Body of pancreas (tissue), 4 donors: ENCODE measurements at regions not wholly inside any gene's neighbourhood (a gene's known extent, or its start where the extent isn't known, plus 50 kb on each side); places are given as distances from the start of the nearest gene placed in this dataset.

Experiments
- ATAC-seq: fragments of 150-250 bp; one replicate; pipeline ENCODE4 v1.9.1; 2016
- DNase-seq, 4 donors: peaks; one replicate each; pipeline ENCODE4 v3.0.0-alpha.2; 2019
- H3K27ac ChIP-seq, 4 donors: fragments of 200-600 bp; sonication (generic); 1 replicate in 3 of 4; 2 replicates in 1 of 4; pipeline versions ENCODE4 v1.5.1 to v1.6.1; 2016 to 2019; ENCODE audit warnings: mild to moderate bottlenecking in 1 of 4, mixed read lengths in 1 of 4, moderate library complexity in 1 of 4
- H3K27me3 ChIP-seq, 2 donors: fragments of 200-600 bp; sonication (generic); one replicate each; pipeline ENCODE4 v1.6.0; 2016; ENCODE audit warnings: mild to moderate bottlenecking in 1 of 2
- H3K36me3 ChIP-seq, 2 donors: fragments of 200-600 bp; sonication (generic); replicated peaks in 1 of 2; 2 replicates each; pipeline ENCODE4 v1.5.1; 2016; ENCODE audit warnings: low read depth in 2 of 2; ENCODE audit not compliant: insufficient read depth in 1 of 2
- H3K4me1 ChIP-seq: fragments of 200-600 bp; sonication (generic); one replicate; pipeline ENCODE4 v1.6.0; 2016
- H3K4me3 ChIP-seq, 2 donors: fragments of 200-600 bp; sonication (generic); 1 replicate in 1 of 2; 2 replicates in 1 of 2; pipeline ENCODE4 v1.5.1; 2016 to 2019
- H3K9me3 ChIP-seq, 3 donors: fragments of 200-600 bp; sonication (generic); 1 replicate in 2 of 3; 2 replicates in 1 of 3; pipeline ENCODE4 v1.5.1; 2016
- POLR2A ChIP-seq, 3 donors: fragments of 450-650 bp; IDR thresholded peaks; one replicate each; pipeline ENCODE4 v1.6.1; 2016; ENCODE audit warnings: antibody characterized with exemption in 3 of 3, mild to moderate bottlenecking in 2 of 3
- WGBS, 2 donors: methylation state at CpG; one replicate each; pipeline ENCODE4 v1.1.5; 2017; 5-methylcytosine and 5-hydroxymethylcytosine counted together
- intact Hi-C: fragments of 100-400 bp; cut with DNase I; formaldehyde crosslinking; loops from one replicate; pipeline ENCODE4 v1.15.1; 2023
- TF ChIP-seq, protein P1 (sequence below), 7 experiments: fragments of 450-650 bp in 4 of 7; fragments of 200-600 bp in 3 of 7; sonication (generic) in 3 of 7; IDR thresholded peaks; one replicate each; pipeline ENCODE4 v1.5.1; 2016 to 2019; ENCODE audit warnings: antibody characterized with exemption in 7 of 7

DNA sequence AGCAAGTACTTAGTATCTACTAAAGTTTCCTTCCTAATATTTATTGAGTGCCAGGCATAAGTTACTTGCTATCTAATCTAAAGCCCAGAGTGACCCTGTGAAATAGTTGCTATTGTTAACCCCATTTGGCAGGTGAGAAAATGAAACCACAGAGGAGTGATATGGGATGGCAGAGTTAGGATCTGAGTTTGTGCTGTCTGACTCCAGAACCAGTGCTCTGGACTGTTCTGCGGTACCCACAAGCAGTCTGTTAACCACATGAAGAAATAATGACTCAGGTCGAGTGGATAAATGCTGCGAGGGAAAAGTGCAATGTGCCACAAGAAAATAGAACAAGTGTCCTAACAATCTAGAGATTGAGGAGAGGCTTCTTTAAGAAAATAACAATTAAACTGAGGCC is 60.7 kb upstream of the GZMB start:
- ATAC-seq (no peak), DNase-seq (no peak)
- no peaks in the 10 kb centered on the region for H3K9me3 ChIP-seq
- TF ChIP-seq, protein P1, sequence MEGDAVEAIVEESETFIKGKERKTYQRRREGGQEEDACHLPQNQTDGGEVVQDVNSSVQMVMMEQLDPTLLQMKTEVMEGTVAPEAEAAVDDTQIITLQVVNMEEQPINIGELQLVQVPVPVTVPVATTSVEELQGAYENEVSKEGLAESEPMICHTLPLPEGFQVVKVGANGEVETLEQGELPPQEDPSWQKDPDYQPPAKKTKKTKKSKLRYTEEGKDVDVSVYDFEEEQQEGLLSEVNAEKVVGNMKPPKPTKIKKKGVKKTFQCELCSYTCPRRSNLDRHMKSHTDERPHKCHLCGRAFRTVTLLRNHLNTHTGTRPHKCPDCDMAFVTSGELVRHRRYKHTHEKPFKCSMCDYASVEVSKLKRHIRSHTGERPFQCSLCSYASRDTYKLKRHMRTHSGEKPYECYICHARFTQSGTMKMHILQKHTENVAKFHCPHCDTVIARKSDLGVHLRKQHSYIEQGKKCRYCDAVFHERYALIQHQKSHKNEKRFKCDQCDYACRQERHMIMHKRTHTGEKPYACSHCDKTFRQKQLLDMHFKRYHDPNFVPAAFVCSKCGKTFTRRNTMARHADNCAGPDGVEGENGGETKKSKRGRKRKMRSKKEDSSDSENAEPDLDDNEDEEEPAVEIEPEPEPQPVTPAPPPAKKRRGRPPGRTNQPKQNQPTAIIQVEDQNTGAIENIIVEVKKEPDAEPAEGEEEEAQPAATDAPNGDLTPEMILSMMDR (IDR thresholded peaks at IDR 0.05): no peak
- TF ChIP-seq POLR2A (IDR thresholded peaks at IDR 0.05): no peak
- no peaks in the 10 kb centered on the region for H3K4me1 ChIP-seq
- no peaks in the 10 kb centered on the region for H3K27me3 ChIP-seq
- H3K4me3 ChIP-seq: no peak overlapping the region
- H3K27ac ChIP-seq: no peak overlapping the region
- intact Hi-C loops: no loop called here
- no peaks in the 10 kb centered on the region for H3K36me3 ChIP-seq
- WGBS, 2 donors: 80 to 81% methylated on average over 3 of the region's 3 CpGs

DNA sequence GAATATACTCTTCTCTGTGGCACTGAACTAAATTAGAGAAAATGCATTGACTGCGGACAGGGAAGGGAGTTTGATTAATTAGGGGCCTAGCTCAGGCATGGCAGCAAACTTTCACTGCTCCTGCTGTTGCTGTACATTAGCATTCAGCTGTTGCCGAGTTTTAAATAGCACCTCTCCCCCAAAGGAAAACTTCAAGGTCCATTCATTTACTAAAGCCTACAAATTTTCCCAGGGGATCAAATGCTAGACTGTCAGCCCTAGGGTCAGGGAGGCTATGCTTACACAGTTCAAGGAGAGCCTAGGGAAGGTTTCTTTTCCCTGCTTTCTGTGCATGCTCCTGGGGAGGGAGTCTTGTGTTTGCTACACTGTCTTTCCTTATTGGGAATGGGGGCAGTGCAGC is 60.0 kb upstream of the GZMB start:
- no peak for DNase-seq
- no peaks in the 10 kb centered on the region for H3K36me3 ChIP-seq
- intact Hi-C loops: no loop called here

DNA sequence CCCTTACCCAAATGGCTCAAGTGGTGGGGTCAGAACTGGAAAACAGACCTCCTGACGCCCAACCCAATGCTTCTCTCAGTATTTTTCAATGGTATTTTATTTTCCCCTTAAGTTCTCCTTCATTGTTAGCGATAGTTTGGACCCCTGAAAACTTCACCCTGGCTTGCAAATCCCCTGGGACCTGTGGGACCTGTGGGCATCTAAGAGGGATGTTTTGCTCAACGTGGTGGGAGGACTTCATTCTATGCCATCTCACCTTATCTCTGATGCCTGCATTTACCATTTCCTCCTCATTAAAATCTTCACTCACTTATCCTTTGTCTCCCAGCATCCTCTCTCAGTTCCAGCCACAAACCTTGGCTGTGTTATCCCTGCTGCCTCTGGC is 59.4 kb upstream of the GZMB start:
- 63 to 73% methylated on average over 3 of the region's 3 CpGs for WGBS, 2 donors

More for the DNA sequence above, 60.0 kb upstream of the GZMB start:
- H3K4me3 ChIP-seq: no peak overlapping the region
- WGBS, 2 donors: 62 to 78% methylated on average over 2 of the region's 2 CpGs
- H3K4me1 ChIP-seq: no peaks in the 10 kb centered on the region
- no peak overlapping the region for H3K27ac ChIP-seq
- no peaks in the 10 kb centered on the region for H3K27me3 ChIP-seq
- no peak for TF ChIP-seq POLR2A (IDR thresholded peaks at IDR 0.05)
- TF ChIP-seq, protein P1 (IDR thresholded peaks at IDR 0.05): no peak
- no peak for ATAC-seq
- H3K9me3 ChIP-seq: no peaks in the 10 kb centered on the region

DNA sequence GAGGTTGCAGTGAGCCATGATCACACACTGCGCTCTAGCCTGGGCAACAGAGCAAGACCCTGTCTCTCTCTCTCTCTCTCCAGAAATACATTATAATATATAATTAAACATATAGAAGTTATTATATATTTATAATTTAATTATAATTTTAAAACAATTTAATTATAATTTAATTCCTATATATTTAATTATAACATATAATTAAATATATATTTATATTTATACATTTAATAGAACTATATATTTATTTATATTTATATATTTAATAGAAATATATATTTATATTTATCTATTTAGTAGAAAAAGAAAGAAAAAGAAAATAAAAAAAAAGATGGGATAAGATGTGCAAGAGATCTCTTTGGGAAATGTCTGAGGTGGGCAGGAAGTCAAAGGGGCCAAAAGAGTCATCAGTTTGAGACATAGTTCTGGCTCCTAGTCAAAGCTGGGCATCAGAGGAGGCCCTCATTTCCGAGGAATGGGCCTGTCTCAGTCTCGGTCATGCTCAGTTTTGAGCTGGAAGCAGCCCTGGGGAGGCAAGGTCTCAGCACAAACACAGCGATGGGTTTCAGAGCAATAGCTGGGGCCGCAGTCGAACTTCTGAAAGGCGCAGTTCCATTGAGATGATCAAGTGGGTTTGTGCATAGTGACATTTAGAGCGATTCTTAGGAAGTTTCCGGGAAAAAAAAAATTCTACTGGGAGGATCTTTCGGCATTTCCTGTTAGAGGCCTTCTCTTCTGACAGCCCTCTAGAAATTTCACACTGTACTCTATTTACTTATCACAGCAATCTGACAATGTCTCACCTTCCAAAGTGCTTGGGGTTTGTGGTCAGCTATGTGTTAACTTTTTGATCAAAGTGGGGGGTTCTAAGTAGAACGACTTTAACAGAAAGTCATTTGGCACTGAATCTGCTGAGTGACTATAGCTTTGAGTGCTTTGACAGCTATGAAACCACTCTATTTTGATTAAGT is 58.7 kb upstream of the GZMB start:
- Histone ChIP-seq H3K27me3 (no peaks in the 10 kb centered on the region), H3K36me3 (no peaks in the 10 kb centered on the region), H3K27ac (no peak overlapping the region), H3K9me3 (no peaks in the 10 kb centered on the region), H3K4me3 (no peak overlapping the region), H3K4me1 (no peaks in the 10 kb centered on the region)
- WGBS, 2 donors: 68 to 78% methylated on average over 11 of the region's 11 CpGs
- TF ChIP-seq, protein P1 (IDR thresholded peaks at IDR 0.05): no peak
- TF ChIP-seq POLR2A (IDR thresholded peaks at IDR 0.05): no peak
- intact Hi-C loops: no loop called here
- no peak for DNase-seq
- no peak for ATAC-seq

More for the DNA sequence above, 59.4 kb upstream of the GZMB start:
- DNase-seq (no peak), ATAC-seq (no peak)
- H3K27ac ChIP-seq: no peak overlapping the region
- no peaks in the 10 kb centered on the region for H3K4me1 ChIP-seq
- no peak overlapping the region for H3K4me3 ChIP-seq
- no peaks in the 10 kb centered on the region for H3K36me3 ChIP-seq
- no peak for TF ChIP-seq POLR2A (IDR thresholded peaks at IDR 0.05)
- TF ChIP-seq, protein P1 (IDR thresholded peaks at IDR 0.05): no peak
- H3K9me3 ChIP-seq: no peaks in the 10 kb centered on the region
- H3K27me3 ChIP-seq: no peaks in the 10 kb centered on the region
- intact Hi-C loops: no loop called here

DNA sequence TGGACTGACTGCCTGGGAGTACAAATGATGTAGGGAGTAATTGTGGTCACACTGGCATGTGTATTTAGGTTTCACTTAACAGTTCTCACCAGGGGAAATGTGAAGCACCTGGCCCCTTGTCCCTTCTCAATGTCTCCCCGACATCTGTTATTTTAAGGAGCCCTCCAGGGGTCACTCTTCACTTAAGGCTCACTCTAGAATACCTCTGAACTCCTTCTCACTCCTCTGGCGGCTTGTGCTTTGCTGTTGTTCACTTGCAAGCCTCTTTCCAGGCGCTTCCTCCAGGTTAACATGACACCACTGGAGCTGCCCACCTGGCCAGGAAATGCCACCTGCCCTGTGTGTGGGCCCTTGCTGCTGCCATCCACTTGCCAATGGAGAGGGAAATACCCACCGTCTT is 56.5 kb upstream of the GZMB start:
- H3K27ac ChIP-seq: no peak overlapping the region
- no peaks in the 10 kb centered on the region for H3K9me3 ChIP-seq
- no peak overlapping the region for H3K4me3 ChIP-seq
- TF ChIP-seq POLR2A (IDR thresholded peaks at IDR 0.05): no peak
- no peaks in the 10 kb centered on the region for H3K36me3 ChIP-seq
- H3K27me3 ChIP-seq: no peaks in the 10 kb centered on the region
- WGBS, 2 donors: 69 to 75% methylated on average over 4 of the region's 4 CpGs
- H3K4me1 ChIP-seq: no peaks in the 10 kb centered on the region
- ATAC-seq: no peak
- no peak for DNase-seq
- intact Hi-C loops: no loop called here
